GM18519 (cell line): ENCODE measurements at regions not wholly inside any gene's neighbourhood (a gene's known extent, or its start where the extent isn't known, plus 50 kb on each side); places are given as distances from the start of the nearest gene placed in this dataset.
"Not testable (repeated sequence)": the region's sequence is repeated elsewhere in the genome, so short reads cannot be mapped to it uniquely, and the experiment has no call there.

Experiments
- ATAC-seq: cut with Tn5 transposase; IDR thresholded peaks from one replicate; pipeline ENCODE4 v1.9.1; 2021; ENCODE audit warnings: mild to moderate bottlenecking, moderate library complexity; ENCODE audit not compliant: unreplicated experiment, low FRiP score

GRCh38 chr18:57887543-57888383 lies 84.6 kb upstream of the ATP8B1 start:
- ATAC-seq = no peak

- ATAC-seq = no peak
These were observed 82.8 kb upstream of the ATP8B1 start for GRCh38 chr18:57885931-57886330.

GRCh38 chr18:57882465-57882864 lies 79.3 kb upstream of the ATP8B1 start:
- no peak for ATAC-seq

- ATAC-seq = no peak
These were observed 78.8 kb upstream of the ATP8B1 start for GRCh38 chr18:57881818-57882413.

- ATAC-seq = not testable (repeated sequence)
These were observed 76.8 kb upstream of the ATP8B1 start for GRCh38 chr18:57879924-57880323.

GRCh38 chr18:57869221-57869620 lies 66.1 kb upstream of the ATP8B1 start:
- ATAC-seq = no peak

GRCh38 chr18:57866355-57866754 lies 63.2 kb upstream of the ATP8B1 start:
- no peak for ATAC-seq

- no peak for ATAC-seq
These were observed 61.6 kb upstream of the ATP8B1 start for GRCh38 chr18:57864615-57865121.

GRCh38 chr18:57863706-57864105 lies 60.6 kb upstream of the ATP8B1 start:
- ATAC-seq = no peak

- ATAC-seq = no peak
These were observed 56.2 kb upstream of the ATP8B1 start for GRCh38 chr18:57859314-57859713.

GRCh38 chr18:57856557-57857280 lies 53.6 kb upstream of the ATP8B1 start:
- no peak for ATAC-seq

- no peak for ATAC-seq
These were observed 53.0 kb upstream of the ATP8B1 start for GRCh38 chr18:57856128-57856527.

GRCh38 chr18:57855551-57855950 lies 52.4 kb upstream of the ATP8B1 start:
- no peak for ATAC-seq

GRCh38 chr18:57854726-57855125 lies 51.6 kb upstream of the ATP8B1 start:
- ATAC-seq = no peak

GRCh38 chr18:57853864-57854263 lies 50.7 kb upstream of the ATP8B1 start:
- ATAC-seq = no peak

- no peak for ATAC-seq
These were observed 50.0 kb upstream of the ATP8B1 start for GRCh38 chr18:57853133-57853532.
